ENCODE measurements at regions not wholly inside any gene's neighbourhood (a gene's known extent, or its start where the extent isn't known, plus 50 kb on each side); places are given as distances from the start of the nearest gene placed in this dataset.

GRCh38 chr18:67705748-67706147 is 189.2 kb upstream of the DSEL start:
- peak; percentile 35 for TF ChIP-seq CTCF (IDR thresholded peaks at IDR 0.05; ENCODE audit: low read depth, low read length)
- TF ChIP-seq EZH2phosphoT487 (IDR thresholded peaks at IDR 0.05; ENCODE audit: low read depth): no peak

Data from OCI-LY3 (cell line).